RWPE1 (cell line): ENCODE measurements at regions not wholly inside any gene's neighbourhood (a gene's known extent, or its start where the extent isn't known, plus 50 kb on each side); places are given as distances from the start of the nearest gene placed in this dataset.
"Not testable (repeated sequence)": the region's sequence is repeated elsewhere in the genome, so short reads cannot be mapped to it uniquely, and the experiment has no call there.

ENCODE experiments used
- CTCF ChIA-PET: fragments of 350-600 bp; sonication (Branson Sonifier 250); formaldehyde crosslinking; extraction: SDS; loops from one replicate; lab custom pipeline; 2021; lab: Yijun Ruan, JAX
- POLR2A ChIA-PET: fragments of 400-600 bp; formaldehyde crosslinking; extraction: SDS; loops from one replicate; lab custom pipeline; 2020; ENCODE audit warnings: antibody characterized with exemption; ENCODE audit not compliant: low non-redundant PET; lab: Yijun Ruan, JAX
- DNase-seq: peaks from one replicate; pipeline ENCODE4 v3.0.0; 2012; ENCODE audit warnings: low spot score
- H3K27ac ChIP-seq: fragments of 450-650 bp; 2 replicates; pipeline ENCODE4 v1.5.1; 2017
- TF ChIP-seq, protein P1 (sequence below): fragments of 450-650 bp; conservative IDR thresholded peaks from 2 replicates; pipeline ENCODE4 v1.5.1; 2017; ENCODE audit warnings: low read depth, mild to moderate bottlenecking

DNA sequence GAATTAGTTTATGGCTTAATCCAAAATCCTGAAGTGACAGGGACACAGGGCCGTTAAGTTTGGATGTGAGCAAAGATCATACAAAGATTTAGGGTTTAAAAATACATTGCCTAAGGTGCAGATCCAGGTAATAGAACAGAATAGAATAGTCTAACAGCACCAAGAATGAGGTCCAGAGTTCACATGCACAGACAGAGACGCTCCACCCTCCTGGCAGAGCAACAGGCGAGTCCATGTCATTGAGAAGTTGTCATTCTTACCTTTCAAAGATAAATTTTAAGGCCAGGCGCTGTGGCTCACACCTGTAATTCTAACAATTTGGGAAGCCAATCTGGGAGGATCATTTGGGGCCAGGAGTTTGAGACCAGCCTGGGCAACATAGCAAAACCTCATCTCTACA lies 209.1 kb upstream of the AUTS2 start:
- H3K27ac ChIP-seq = no peak overlapping the region
- ChIA-PET POLR2A (no interaction called here), CTCF (no interaction called here)
- DNase-seq = no peak
- TF ChIP-seq, protein P1, sequence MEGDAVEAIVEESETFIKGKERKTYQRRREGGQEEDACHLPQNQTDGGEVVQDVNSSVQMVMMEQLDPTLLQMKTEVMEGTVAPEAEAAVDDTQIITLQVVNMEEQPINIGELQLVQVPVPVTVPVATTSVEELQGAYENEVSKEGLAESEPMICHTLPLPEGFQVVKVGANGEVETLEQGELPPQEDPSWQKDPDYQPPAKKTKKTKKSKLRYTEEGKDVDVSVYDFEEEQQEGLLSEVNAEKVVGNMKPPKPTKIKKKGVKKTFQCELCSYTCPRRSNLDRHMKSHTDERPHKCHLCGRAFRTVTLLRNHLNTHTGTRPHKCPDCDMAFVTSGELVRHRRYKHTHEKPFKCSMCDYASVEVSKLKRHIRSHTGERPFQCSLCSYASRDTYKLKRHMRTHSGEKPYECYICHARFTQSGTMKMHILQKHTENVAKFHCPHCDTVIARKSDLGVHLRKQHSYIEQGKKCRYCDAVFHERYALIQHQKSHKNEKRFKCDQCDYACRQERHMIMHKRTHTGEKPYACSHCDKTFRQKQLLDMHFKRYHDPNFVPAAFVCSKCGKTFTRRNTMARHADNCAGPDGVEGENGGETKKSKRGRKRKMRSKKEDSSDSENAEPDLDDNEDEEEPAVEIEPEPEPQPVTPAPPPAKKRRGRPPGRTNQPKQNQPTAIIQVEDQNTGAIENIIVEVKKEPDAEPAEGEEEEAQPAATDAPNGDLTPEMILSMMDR = no peak

DNA sequence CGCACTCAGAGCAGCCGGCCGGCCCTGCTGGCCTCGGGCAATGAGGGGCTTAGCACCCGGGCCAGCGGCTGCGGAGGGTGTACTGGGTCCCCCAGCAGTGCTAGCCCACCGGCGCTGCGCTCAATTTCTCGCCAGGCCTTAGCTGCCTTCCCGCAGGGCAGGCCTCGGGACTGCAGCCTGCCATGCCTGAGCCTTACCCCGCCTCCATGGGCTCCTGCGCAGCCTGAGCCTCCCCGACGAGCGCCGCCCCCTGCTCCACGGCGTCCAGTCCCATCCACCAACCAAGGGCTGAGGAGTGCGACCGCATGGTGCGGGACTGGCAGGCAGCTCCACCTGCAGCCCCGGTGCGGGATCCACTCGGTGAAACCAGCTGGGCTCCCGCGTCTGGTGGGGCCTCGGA lies 204.4 kb upstream of the AUTS2 start:
- DNase-seq, H3K27ac ChIP-seq, POLR2A ChIA-PET: not testable (repeated sequence)
- CTCF ChIA-PET = interaction anchor here (0.9 kb wide), 1 partner anchor 200 kb away, joined by 4 read pairs; no protein-coding TSS in a partner anchor

DNA sequence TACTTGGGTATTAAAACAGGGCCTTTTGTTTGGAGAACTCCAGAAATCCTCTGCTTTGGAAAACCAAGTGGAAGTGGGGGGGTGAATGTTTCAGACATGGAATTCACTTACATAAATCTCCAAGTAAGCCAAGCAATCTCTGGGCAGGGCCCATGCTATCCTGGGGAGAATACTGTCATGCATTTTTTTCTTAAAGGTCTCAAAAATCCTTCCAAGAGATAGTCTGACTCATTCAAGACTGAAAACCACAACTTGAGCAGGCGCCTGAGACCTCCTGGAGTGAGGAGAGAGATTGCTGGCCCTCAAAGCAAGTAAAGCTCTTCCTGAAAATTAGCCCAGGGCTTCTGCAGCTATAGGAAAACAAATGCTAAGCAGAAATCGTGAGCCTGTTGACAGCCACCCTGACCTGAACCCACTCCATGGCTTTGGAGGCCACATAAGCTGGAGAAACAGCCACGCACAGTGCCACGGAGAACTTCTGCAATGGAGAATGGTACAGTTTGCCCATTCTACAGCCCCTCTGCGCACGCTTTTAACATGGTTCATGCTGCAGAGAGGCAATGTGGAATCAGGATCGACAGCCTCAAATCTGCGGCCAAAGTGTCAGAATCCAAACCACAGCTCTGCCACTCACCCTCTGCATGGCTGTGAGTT lies 203.1 kb upstream of the AUTS2 start:
- DNase-seq = no peak
- no peak overlapping the region for H3K27ac ChIP-seq
- ChIA-PET CTCF (interaction anchor here (0.6 kb wide), 1 partner anchor 15 kb away, joined by 3 read pairs; no protein-coding TSS in a partner anchor), POLR2A (no interaction called here)
- TF ChIP-seq, protein P1 = no peak

DNA sequence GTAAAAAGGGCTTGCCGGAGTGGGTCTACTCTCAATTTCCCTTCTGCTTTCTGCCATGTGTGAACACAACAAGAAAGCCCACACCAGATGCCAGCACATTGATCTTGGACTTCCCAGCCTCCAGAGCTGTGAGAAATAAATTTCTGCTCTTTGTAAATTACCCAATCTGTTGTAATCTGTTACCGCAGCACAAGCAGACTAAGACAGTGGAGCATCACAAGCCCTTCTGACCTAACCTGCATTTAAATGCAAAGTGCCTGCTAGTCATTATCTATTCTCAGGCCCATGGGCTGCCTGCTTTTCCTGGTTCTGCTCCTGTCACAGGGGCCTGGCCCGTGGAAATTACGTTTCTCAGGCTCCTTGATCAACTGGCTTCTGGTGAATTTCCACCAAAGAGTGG lies 199.3 kb upstream of the AUTS2 start:
- DNase-seq = no peak
- H3K27ac ChIP-seq = no peak overlapping the region
- TF ChIP-seq, protein P1 = no peak
- CTCF ChIA-PET = no interaction called here
- POLR2A ChIA-PET = no interaction called here

DNA sequence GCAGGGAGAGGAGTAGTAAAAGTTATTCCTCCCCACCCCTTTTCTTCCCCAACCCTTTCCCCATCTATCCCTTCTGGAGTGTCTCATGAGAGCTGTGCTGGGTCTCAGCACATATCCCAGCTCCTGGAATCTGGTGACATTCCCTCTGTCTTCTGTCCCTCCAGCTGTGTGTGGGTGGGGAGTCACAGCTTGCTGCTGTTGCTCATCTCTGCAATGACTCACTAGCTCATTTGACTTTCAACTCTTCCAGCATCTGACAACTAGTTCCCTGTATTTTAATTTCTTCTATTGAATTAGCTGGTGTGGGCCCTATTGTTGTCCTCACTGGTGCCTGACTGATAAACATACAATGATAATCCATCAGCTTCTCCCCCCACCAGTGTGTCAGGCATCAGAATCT lies 198.9 kb upstream of the AUTS2 start:
- ChIA-PET POLR2A (no interaction called here), CTCF (no interaction called here)
- H3K27ac ChIP-seq = no peak overlapping the region
- TF ChIP-seq, protein P1 = no peak
- DNase-seq = no peak

DNA sequence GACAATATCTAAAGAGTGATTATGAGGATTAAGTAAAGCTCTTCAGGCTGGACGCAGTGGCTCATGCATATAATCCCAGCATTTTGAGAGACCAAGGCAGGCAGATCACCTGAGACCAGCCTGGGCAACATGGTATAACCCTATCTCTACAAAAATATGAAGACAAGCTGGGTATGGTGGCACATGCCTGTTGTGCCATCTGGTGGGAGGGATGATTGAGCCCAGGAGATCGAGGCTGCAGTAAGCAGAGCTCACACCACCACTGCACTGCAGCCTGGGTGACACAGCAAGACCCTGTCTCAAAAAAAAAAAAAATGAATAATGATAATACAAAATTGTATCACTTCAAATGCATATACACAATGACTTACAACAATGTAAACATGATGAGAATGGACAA lies 195.6 kb upstream of the AUTS2 start:
- TF ChIP-seq, protein P1 = no peak
- no peak overlapping the region for H3K27ac ChIP-seq
- POLR2A ChIA-PET = no interaction called here
- CTCF ChIA-PET = interaction anchor here (0.7 kb wide), 1 partner anchor 9 kb away, joined by 4 read pairs; no protein-coding TSS in a partner anchor
- no peak for DNase-seq

DNA sequence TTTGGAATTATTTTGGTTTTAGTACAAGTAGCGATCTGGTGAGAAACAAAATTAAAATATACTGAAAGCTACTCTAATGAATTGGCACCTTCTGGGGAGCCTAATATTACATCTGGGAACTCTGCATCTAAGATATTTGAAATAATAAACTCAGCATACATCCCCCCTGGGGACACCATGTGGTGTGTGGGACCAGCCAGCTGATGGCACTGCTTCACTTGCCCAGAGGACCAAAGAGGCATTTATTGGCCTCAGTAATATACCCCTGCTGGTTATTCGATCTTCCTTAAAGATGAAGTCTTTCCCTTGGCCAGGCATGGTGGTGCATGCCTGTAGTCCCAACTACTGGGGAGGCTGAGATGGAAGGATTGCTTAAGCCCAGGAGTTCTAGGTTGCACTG lies 195.1 kb upstream of the AUTS2 start:
- ChIA-PET POLR2A (no interaction called here), CTCF (interaction anchor here (0.7 kb wide), 1 partner anchor 9 kb away, joined by 4 read pairs; no protein-coding TSS in a partner anchor)
- no peak for DNase-seq
- TF ChIP-seq, protein P1 = no peak
- no peak overlapping the region for H3K27ac ChIP-seq
